OCI-LY7 (cell line): ENCODE measurements at regions not wholly inside any gene's neighbourhood (a gene's known extent, or its start where the extent isn't known, plus 50 kb on each side); places are given as distances from the start of the nearest gene placed in this dataset.

Source experiments
- BruUV-seq: library from RNA; stranded (reverse); fragments of 400-500 nt; replicated peaks from 2 replicates; lab custom pipeline; 2021; lab: Mats Ljungman, UMichigan
- CTCF ChIA-PET: fragments of 300-600 bp; sonication (Branson Sonifier 250); formaldehyde crosslinking; loops from one replicate; lab custom pipeline; 2022; ENCODE audit warnings: antibody characterized with exemption; ENCODE audit not compliant: unreplicated experiment; lab: Charles Lee
- POLR2A ChIA-PET: fragments of 300-600 bp; sonication (Branson Sonifier 250); formaldehyde crosslinking; loops from one replicate; lab custom pipeline; 2022; ENCODE audit warnings: antibody characterized with exemption; lab: Charles Lee
- DNase-seq: peaks from one replicate; pipeline ENCODE4 v3.0.0-alpha.2; 2015; ENCODE audit warnings: low spot score
- H2AFZ ChIP-seq: fragments of 200-600 bp; sonication (generic), shearing (Covaris generic); 2 replicates; pipeline ENCODE4 v1.6.1; 2014; ENCODE audit warnings: mild to moderate bottlenecking, antibody characterized with exemption, low read length, moderate library complexity
- H3K27ac ChIP-seq: fragments of 200-600 bp; sonication (generic); 2 replicates; pipeline ENCODE4 v1.5.1; 2014; ENCODE audit warnings: mixed run types, low read depth, mild to moderate bottlenecking, moderate library complexity, low read length, inconsistent platforms; ENCODE audit not compliant: poor library complexity, severe bottlenecking
- H3K36me3 ChIP-seq: fragments of 200-600 bp; sonication (generic); 2 replicates; pipeline ENCODE4 v1.6.1; 2014; ENCODE audit warnings: mild to moderate bottlenecking, antibody characterized with exemption, low read length, moderate library complexity, mixed read lengths; ENCODE audit not compliant: insufficient read depth
- H3K4me1 ChIP-seq: fragments of 200-600 bp; sonication (generic); 2 replicates; pipeline ENCODE4 v1.5.1; 2014; ENCODE audit warnings: mild to moderate bottlenecking, low read length; ENCODE audit not compliant: insufficient read depth, poor library complexity, severe bottlenecking
- H3K4me2 ChIP-seq: fragments of 200-600 bp; sonication (generic); 2 replicates; pipeline ENCODE4 v1.6.1; 2014; ENCODE audit warnings: mild to moderate bottlenecking, low read length
- H3K4me3 ChIP-seq: fragments of 200-600 bp; sonication (generic); 2 replicates; pipeline ENCODE4 v1.5.1; 2014; ENCODE audit warnings: mild to moderate bottlenecking, low read depth, low read length; ENCODE audit not compliant: poor library complexity, severe bottlenecking
- H3K79me2 ChIP-seq: fragments of 200-600 bp; sonication (generic); 2 replicates; pipeline ENCODE4 v1.6.1; 2016; ENCODE audit warnings: low read depth, mild to moderate bottlenecking, low read length, moderate library complexity, mixed read lengths; ENCODE audit not compliant: insufficient read depth
- H3K9me2 ChIP-seq: fragments of 200-600 bp; sonication (generic); 2 replicates; pipeline ENCODE4 v1.6.1; 2016; ENCODE audit warnings: mild to moderate bottlenecking, low read length, mixed read lengths; ENCODE audit not compliant: insufficient read depth
- H3K9me3 ChIP-seq: fragments of 200-600 bp; sonication (generic); 2 replicates; pipeline ENCODE4 v1.6.1; 2014; ENCODE audit warnings: mild to moderate bottlenecking, mixed run types, low read length, mixed read lengths
- H4K20me1 ChIP-seq: fragments of 200-600 bp; sonication (generic); 2 replicates; pipeline ENCODE4 v1.6.1; 2014; ENCODE audit warnings: mild to moderate bottlenecking, antibody characterized with exemption, low read length, moderate library complexity, mixed read lengths; ENCODE audit not compliant: insufficient read depth
- CTCF ChIP-seq: fragments of 200-600 bp; sonication (generic); conservative IDR thresholded peaks from 2 replicates; pipeline ENCODE4 v1.5.1; 2014; ENCODE audit warnings: mild to moderate bottlenecking, antibody characterized with exemption, low read length, moderate library complexity, mixed read lengths
- EZH2phosphoT487 ChIP-seq: fragments of 200-600 bp; sonication (generic); IDR thresholded peaks from 2 replicates; pipeline ENCODE4 v1.6.1; 2018; ENCODE audit warnings: low read depth, borderline replicate concordance, mild to moderate bottlenecking, mixed run types, antibody characterized with exemption, low read length, moderate library complexity, mixed read lengths
- intact Hi-C: fragments of 100-400 bp; cut with micrococcal nuclease; formaldehyde crosslinking; loops from one replicate; pipeline ENCODE4 v1.10.0; 2022; ENCODE audit not compliant: unreplicated experiment

- no peak for DNase-seq
- Histone ChIP-seq H3K9me3 (no peaks in the 10 kb centered on the region), H3K9me2 (no peaks in the 10 kb centered on the region), H4K20me1 (no peaks in the 10 kb centered on the region), H3K36me3 (no peaks in the 10 kb centered on the region), H3K4me2 (no peak overlapping the region), H3K27ac (no peak overlapping the region), H3K4me3 (no peak overlapping the region), H3K79me2 (no peaks in the 10 kb centered on the region), H3K4me1 (no peaks in the 10 kb centered on the region), H2AFZ (no peak overlapping the region)
- ChIA-PET POLR2A (no interaction called here), CTCF (no interaction called here)
- intact Hi-C loops, result no loop called here
- TF ChIP-seq CTCF (no peak), EZH2phosphoT487 (no peak)
- no TSS peak for BruUV-seq
These were observed 117.6 kb upstream of the SOX1 start for GRCh38 chr13:111949311-111949710.

GRCh38 chr13:111950697-111951096, 116.3 kb upstream of the SOX1 start:
- Histone ChIP-seq H2AFZ (no peak overlapping the region), H3K9me2 (no peaks in the 10 kb centered on the region), H3K4me3 (no peak overlapping the region), H4K20me1 (no peaks in the 10 kb centered on the region), H3K79me2 (no peaks in the 10 kb centered on the region), H3K27ac (no peak overlapping the region), H3K36me3 (no peaks in the 10 kb centered on the region), H3K9me3 (no peaks in the 10 kb centered on the region), H3K4me1 (no peaks in the 10 kb centered on the region), H3K4me2 (no peak overlapping the region)
- TF ChIP-seq CTCF, result no peak
- TF ChIP-seq EZH2phosphoT487, result no peak
- no TSS peak for BruUV-seq
- DNase-seq, result no peak
- POLR2A ChIA-PET, result interaction anchor here (0.6 kb wide), 1 partner anchor 162 kb away, joined by 4 read pairs; no protein-coding TSS in a partner anchor
- intact Hi-C loops, result no loop called here
- CTCF ChIA-PET, result no interaction called here

- CTCF ChIA-PET, result no interaction called here
- Histone ChIP-seq H4K20me1 (no peaks in the 10 kb centered on the region), H3K4me2 (no peak overlapping the region), H3K27ac (no peak overlapping the region), H3K79me2 (no peaks in the 10 kb centered on the region), H3K36me3 (no peaks in the 10 kb centered on the region), H3K9me3 (no peaks in the 10 kb centered on the region), H2AFZ (no peak overlapping the region), H3K4me1 (no peaks in the 10 kb centered on the region), H3K9me2 (no peaks in the 10 kb centered on the region), H3K4me3 (no peak overlapping the region)
- intact Hi-C loops, result no loop called here
- POLR2A ChIA-PET, result no interaction called here
- no peak for DNase-seq
- BruUV-seq, result no TSS peak
- TF ChIP-seq EZH2phosphoT487 (no peak), CTCF (no peak)
These were observed 114.9 kb upstream of the SOX1 start for GRCh38 chr13:111952032-111952431.
